HL-60 (cell line): ENCODE measurements at regions not wholly inside any gene's neighbourhood (a gene's known extent, or its start where the extent isn't known, plus 50 kb on each side); places are given as distances from the start of the nearest gene placed in this dataset.

Experiments
- DNase-seq, 2 experiments: peaks; one replicate each; pipeline ENCODE4 v3.0.0-alpha.2; 2010 to 2020; ENCODE audit warnings: low read depth in 1 of 2, low spot score in 1 of 2
- H3K27ac ChIP-seq: fragments of 250-450 bp; sonication (Bioruptor Pico); replicated peaks from 2 replicates; pipeline ENCODE4 v1.5.1; 2020; ENCODE audit warnings: mild to moderate bottlenecking, moderate library complexity
- H3K27me3 ChIP-seq: fragments of 250-450 bp; sonication (Bioruptor Pico); 2 replicates; pipeline ENCODE4 v1.5.1; 2021; ENCODE audit warnings: mild to moderate bottlenecking, moderate library complexity; ENCODE audit not compliant: insufficient read depth, poor library complexity, severe bottlenecking
- H3K4me3 ChIP-seq: replicated peaks from 2 replicates; pipeline ENCODE4 v1.5.1; 2011; ENCODE audit warnings: mild to moderate bottlenecking, control low read depth, low read length; ENCODE audit not compliant: insufficient read depth
- CTCF ChIP-seq: IDR thresholded peaks from one replicate; pipeline ENCODE4 v1.5.1; 2011; ENCODE audit warnings: low read length, control low read depth, inconsistent platforms; ENCODE audit not compliant: insufficient read depth
- GABPA ChIP-seq: IDR thresholded peaks from 2 replicates; pipeline ENCODE4 v1.6.1; 2012; ENCODE audit warnings: low read depth
- POLR2AphosphoS5 ChIP-seq: IDR thresholded peaks from 2 replicates; pipeline ENCODE4 v1.6.1; 2012; ENCODE audit warnings: low read depth
- REST ChIP-seq: IDR thresholded peaks from 2 replicates; pipeline ENCODE4 v1.6.1; 2012; ENCODE audit warnings: low read depth; ENCODE audit not compliant: insufficient replicate concordance
- SPI1 ChIP-seq: IDR thresholded peaks from 2 replicates; pipeline ENCODE4 v1.6.1; 2012; ENCODE audit warnings: low read depth, mild to moderate bottlenecking, borderline replicate concordance

- H3K27ac ChIP-seq, result no peak overlapping the region
- no peak overlapping the region for H3K4me3 ChIP-seq
- no peak for DNase-seq
- TF ChIP-seq CTCF (no peak), SPI1 (no peak)
- H3K27me3 ChIP-seq, result peaks cover 22% of the 10 kb centered on the region
Measured at GRCh38 chr17:77700165-77700881, 258.2 kb upstream of the TNRC6C start.

- no peak for TF ChIP-seq REST
- no peak for TF ChIP-seq SPI1
- no peak for TF ChIP-seq GABPA
- TF ChIP-seq CTCF, result no peak
- TF ChIP-seq POLR2AphosphoS5, result no peak
- H3K4me3 ChIP-seq, result no peak overlapping the region
- DNase-seq, result no peak
- H3K27ac ChIP-seq, result no peak overlapping the region
- H3K27me3 ChIP-seq, result peaks cover 6% of the 10 kb centered on the region
Measured at GRCh38 chr17:77701996-77702395, 256.5 kb upstream of the TNRC6C start.

- Histone ChIP-seq H3K27ac (no peak overlapping the region), H3K27me3 (no peaks in the 10 kb centered on the region), H3K4me3 (no peak overlapping the region)
- no peak for DNase-seq
- TF ChIP-seq SPI1 (no peak), POLR2AphosphoS5 (no peak), GABPA (no peak), CTCF (no peak), REST (no peak)
Measured at GRCh38 chr17:77704048-77704815, 254.3 kb upstream of the TNRC6C start.

GRCh38 chr17:77706938-77707337 lies 251.6 kb upstream of the TNRC6C start:
- Histone ChIP-seq H3K4me3 (no peak overlapping the region), H3K27ac (no peak overlapping the region)
- no peak for TF ChIP-seq POLR2AphosphoS5
- no peak for TF ChIP-seq GABPA
- TF ChIP-seq REST, result no peak
- no peak for TF ChIP-seq CTCF
- no peak for TF ChIP-seq SPI1

More at GRCh38 chr17:77706938-77707337, 251.6 kb upstream of the TNRC6C start:
- DNase-seq, result no peak
- no peaks in the 10 kb centered on the region for H3K27me3 ChIP-seq
